ENCODE measurements at regions not wholly inside any gene's neighbourhood (a gene's known extent, or its start where the extent isn't known, plus 50 kb on each side); places are given as distances from the start of the nearest gene placed in this dataset.

DNA sequence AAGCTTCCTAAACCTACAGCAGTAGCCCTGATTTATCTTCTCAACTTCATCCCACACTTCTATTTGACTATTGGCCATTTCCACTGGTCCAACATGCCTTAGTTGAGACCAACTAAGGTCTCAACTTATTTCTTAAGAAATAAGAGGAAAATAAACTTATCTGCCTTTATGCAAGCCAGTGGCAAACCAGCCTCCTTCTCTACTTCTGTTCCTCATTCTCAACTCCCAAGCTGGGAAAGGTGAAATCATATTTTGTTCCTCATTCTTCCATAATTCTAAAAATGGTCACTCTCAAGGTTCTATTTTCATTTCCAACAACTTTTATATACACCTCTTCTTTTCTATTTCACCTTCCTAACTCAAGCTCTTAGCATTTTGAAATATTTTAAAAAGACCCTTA is 149.6 kb upstream of the C9orf72 start:
- no peak for DNase-seq
- no peak overlapping the region for H3K4me3 ChIP-seq
- H3K9me3 ChIP-seq: no peaks in the 10 kb centered on the region
- no peaks in the 10 kb centered on the region for H3K4me1 ChIP-seq
- H3K27me3 ChIP-seq: no peaks in the 10 kb centered on the region
- TF ChIP-seq, protein P1, sequence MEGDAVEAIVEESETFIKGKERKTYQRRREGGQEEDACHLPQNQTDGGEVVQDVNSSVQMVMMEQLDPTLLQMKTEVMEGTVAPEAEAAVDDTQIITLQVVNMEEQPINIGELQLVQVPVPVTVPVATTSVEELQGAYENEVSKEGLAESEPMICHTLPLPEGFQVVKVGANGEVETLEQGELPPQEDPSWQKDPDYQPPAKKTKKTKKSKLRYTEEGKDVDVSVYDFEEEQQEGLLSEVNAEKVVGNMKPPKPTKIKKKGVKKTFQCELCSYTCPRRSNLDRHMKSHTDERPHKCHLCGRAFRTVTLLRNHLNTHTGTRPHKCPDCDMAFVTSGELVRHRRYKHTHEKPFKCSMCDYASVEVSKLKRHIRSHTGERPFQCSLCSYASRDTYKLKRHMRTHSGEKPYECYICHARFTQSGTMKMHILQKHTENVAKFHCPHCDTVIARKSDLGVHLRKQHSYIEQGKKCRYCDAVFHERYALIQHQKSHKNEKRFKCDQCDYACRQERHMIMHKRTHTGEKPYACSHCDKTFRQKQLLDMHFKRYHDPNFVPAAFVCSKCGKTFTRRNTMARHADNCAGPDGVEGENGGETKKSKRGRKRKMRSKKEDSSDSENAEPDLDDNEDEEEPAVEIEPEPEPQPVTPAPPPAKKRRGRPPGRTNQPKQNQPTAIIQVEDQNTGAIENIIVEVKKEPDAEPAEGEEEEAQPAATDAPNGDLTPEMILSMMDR (IDR thresholded peaks at IDR 0.05): no peak
- TF ChIP-seq POLR2A (IDR thresholded peaks at IDR 0.05): no peak
- H3K27ac ChIP-seq: no peak overlapping the region
- intact Hi-C loops (cut with DNase I; ENCODE audit: low total_unique reads): no loop called here
- no peaks in the 10 kb centered on the region for H3K36me3 ChIP-seq (ENCODE audit: low read depth, missing control alignments)

DNA sequence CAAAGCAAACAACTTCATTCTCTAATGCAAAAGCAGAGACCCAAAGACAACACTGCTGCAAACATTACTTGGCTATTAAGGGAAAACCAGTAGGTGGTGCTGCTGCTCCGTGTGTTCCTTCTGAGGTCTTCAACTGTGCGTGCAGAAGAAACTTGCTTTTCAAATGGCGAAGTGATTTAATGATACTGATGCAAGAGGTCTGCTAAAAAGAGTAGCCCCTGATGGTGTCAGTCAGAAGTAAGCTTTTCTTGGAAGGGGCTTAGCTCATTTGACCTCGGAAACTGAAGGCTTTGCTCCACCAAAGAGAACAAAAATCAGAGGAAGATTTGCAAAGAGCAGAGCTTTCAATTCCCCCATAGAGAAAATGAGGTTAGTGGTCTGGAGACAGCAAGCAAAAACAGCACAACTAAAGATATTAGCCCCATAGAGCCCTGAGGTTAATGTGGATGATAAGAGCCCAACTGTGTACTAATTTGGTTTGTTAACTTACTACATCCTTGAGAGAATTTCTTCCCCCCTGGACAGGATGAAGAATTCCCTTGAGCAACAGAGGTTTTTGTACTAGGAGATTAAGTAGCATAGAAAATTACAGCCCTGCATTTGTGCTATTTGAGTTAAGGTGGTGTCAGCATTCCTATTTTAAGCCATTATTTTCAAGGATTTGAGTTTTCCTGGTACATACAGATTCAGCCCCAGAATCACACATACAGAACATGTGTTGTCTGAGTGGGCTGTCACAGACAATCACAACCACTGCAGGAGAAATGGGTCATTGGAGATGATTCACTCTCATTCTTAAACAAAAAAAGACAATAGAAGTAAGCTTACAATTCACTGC is 153.2 kb upstream of the C9orf72 start:
- intact Hi-C loops (cut with DNase I; ENCODE audit: low total_unique reads): no loop called here

DNA sequence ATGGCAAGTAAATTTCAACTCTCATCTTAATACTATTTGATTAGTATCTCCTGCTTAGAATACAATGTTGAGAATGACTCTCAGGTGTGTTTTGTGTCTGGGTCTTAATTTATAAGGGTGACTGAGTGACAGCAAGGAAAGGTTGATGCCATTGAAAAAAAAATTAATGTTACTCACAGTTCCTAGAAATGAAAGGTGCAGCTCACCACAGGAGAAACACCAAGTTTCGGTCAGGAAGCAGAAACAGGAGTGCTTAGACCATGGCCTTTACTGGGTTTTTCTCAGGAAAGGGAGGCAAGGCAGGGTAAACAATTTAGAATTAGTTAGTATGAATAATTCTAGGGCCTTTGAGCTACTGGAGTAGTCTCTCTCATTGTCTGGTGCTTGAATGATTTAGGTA is 159.2 kb upstream of the C9orf72 start:
- no peak for DNase-seq
- TF ChIP-seq POLR2A (IDR thresholded peaks at IDR 0.05): no peak
- TF ChIP-seq, protein P1 (IDR thresholded peaks at IDR 0.05): no peak
- intact Hi-C loops (cut with DNase I; ENCODE audit: low total_unique reads): no loop called here
- 90 to 97% methylated on average over 1 of the region's 1 CpG for WGBS, 2 donors
- Histone ChIP-seq H3K27me3 (no peaks in the 10 kb centered on the region), H3K36me3 (ENCODE audit: low read depth, missing control alignments) (no peaks in the 10 kb centered on the region), H3K4me3 (no peak overlapping the region), H3K9me3 (no peaks in the 10 kb centered on the region), H3K4me1 (no peaks in the 10 kb centered on the region), H3K27ac (no peak overlapping the region)

More for the DNA sequence above, 153.2 kb upstream of the C9orf72 start:
- 22 to 41% methylated on average over 4 of the region's 4 CpGs for WGBS, 2 donors
- Histone ChIP-seq H3K4me1 (no peaks in the 10 kb centered on the region), H3K27ac (no peak overlapping the region), H3K9me3 (no peaks in the 10 kb centered on the region), H3K27me3 (no peaks in the 10 kb centered on the region), H3K4me3 (no peak overlapping the region), H3K36me3 (ENCODE audit: low read depth, missing control alignments) (no peaks in the 10 kb centered on the region)
- TF ChIP-seq, protein P1 (IDR thresholded peaks at IDR 0.05): peak; percentile 48 to 68 (median 67)
- no peak for TF ChIP-seq POLR2A (IDR thresholded peaks at IDR 0.05)
- peak; percentile 78 for DNase-seq

DNA sequence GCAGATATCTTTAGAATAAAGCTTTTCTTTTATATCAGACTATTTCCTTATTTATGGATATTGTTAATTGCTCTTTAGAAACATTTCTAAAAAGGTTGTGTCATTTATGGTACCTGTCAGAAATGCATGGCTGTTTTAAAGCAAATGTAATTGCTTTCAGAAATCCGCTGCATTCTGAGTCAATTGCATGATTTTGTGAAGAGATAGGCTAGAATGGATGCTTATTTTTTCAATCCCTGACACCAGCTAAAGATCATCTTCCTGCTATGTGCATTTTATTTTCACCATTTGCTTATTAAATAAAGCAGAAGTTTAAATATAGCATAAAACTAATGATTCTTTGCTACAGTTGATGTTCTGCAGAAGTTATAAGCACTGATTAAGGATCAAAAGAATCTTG is 170.2 kb upstream of the C9orf72 start:
- Histone ChIP-seq H3K27ac (no peak overlapping the region), H3K27me3 (no peaks in the 10 kb centered on the region), H3K36me3 (ENCODE audit: low read depth, missing control alignments) (no peaks in the 10 kb centered on the region), H3K4me1 (no peaks in the 10 kb centered on the region), H3K9me3 (no peaks in the 10 kb centered on the region), H3K4me3 (no peak overlapping the region)
- intact Hi-C loops (cut with DNase I; ENCODE audit: low total_unique reads): no loop called here
- TF ChIP-seq, protein P1 (IDR thresholded peaks at IDR 0.05): no peak
- TF ChIP-seq POLR2A (IDR thresholded peaks at IDR 0.05): no peak
- no peak for DNase-seq
- 82 to 86% methylated on average over 1 of the region's 1 CpG for WGBS, 2 donors

DNA sequence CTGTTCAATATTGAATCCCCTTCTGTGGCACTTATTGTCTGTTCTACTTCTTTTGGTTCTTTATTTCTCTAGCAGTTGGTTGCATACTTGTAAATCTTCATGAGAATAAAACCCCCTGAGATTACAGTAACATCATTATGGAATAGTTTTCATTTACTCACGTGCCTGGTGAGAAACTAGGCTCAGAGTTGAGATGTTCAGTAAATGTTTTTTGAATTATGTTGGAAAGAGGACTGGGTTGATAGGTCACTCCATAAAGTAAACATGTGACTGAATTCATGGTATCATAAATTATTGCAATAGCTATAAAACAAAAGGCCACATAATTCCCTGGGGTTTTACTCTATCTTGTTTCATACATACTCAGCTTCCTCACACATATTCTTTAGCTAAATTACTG is 174.2 kb upstream of the C9orf72 start:
- Histone ChIP-seq H3K27ac (no peak overlapping the region), H3K36me3 (ENCODE audit: low read depth, missing control alignments) (no peaks in the 10 kb centered on the region), H3K4me3 (no peak overlapping the region), H3K9me3 (no peaks in the 10 kb centered on the region), H3K4me1 (no peaks in the 10 kb centered on the region), H3K27me3 (no peaks in the 10 kb centered on the region)
- TF ChIP-seq, protein P1 (IDR thresholded peaks at IDR 0.05): no peak
- WGBS, 2 donors: 35 to 48% methylated on average over 1 of the region's 1 CpG
- no peak for DNase-seq
- intact Hi-C loops (cut with DNase I; ENCODE audit: low total_unique reads): no loop called here

Measured in testis (tissue), 2 donors.